Keratinocyte (primary cell): ENCODE measurements at regions not wholly inside any gene's neighbourhood (a gene's known extent, or its start where the extent isn't known, plus 50 kb on each side); places are given as distances from the start of the nearest gene placed in this dataset.

Experiments used
- EZH2 ChIP-seq: IDR thresholded peaks from one replicate; pipeline ENCODE4 v1.6.1; 2012; ENCODE audit warnings: inconsistent platforms, mild to moderate bottlenecking, low read length, moderate library complexity
- TF ChIP-seq, protein P1 (sequence below), 3 experiments: IDR thresholded peaks in 1 of 3; conservative IDR thresholded peaks in 1 of 3; optimal IDR thresholded peaks in 1 of 3; 2 replicates in 2 of 3; 3 replicates in 1 of 3; pipeline versions ENCODE3 to v1.5.1; 2011; ENCODE audit warnings: low read length in 3 of 3, mild to moderate bottlenecking in 3 of 3, moderate library complexity in 2 of 3, control low read depth in 1 of 3, inconsistent platforms in 1 of 3; ENCODE audit not compliant: insufficient read depth in 2 of 3; ENCODE audit errors: extremely low read depth in 1 of 3

DNA sequence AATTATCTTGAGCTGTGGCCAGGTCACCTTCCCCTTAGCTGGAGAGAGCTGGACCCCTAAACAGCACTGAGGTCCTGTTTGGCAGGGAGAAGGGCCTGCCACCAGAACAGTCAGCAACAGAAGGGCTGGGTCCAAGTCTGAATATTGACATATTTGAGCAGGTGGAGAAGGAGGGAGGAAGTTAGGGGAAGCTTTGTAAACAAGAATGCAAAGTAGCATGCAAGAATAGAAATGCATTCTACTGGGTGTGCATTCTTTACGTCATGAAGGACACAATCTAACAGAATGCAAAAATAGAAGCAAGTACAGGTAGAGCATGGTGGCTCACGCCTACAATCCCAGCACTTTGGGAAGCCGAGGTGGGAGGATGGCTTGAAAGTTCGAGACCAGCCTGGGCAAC lies 100.5 kb downstream of the QRSL1 start:
- TF ChIP-seq, protein P1, sequence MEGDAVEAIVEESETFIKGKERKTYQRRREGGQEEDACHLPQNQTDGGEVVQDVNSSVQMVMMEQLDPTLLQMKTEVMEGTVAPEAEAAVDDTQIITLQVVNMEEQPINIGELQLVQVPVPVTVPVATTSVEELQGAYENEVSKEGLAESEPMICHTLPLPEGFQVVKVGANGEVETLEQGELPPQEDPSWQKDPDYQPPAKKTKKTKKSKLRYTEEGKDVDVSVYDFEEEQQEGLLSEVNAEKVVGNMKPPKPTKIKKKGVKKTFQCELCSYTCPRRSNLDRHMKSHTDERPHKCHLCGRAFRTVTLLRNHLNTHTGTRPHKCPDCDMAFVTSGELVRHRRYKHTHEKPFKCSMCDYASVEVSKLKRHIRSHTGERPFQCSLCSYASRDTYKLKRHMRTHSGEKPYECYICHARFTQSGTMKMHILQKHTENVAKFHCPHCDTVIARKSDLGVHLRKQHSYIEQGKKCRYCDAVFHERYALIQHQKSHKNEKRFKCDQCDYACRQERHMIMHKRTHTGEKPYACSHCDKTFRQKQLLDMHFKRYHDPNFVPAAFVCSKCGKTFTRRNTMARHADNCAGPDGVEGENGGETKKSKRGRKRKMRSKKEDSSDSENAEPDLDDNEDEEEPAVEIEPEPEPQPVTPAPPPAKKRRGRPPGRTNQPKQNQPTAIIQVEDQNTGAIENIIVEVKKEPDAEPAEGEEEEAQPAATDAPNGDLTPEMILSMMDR (optimal IDR thresholded peaks at IDR 0.05 in 1 of 3, IDR thresholded peaks at IDR 0.05 in 1 of 3, conservative IDR thresholded peaks at IDR 0.05 in 1 of 3; ENCODE audit: extremely low read depth in 1 of 3, insufficient read depth in 2 of 3, low read length in 3 of 3): no peak
- no peak for TF ChIP-seq EZH2
